CD1c-positive myeloid dendritic cell (primary cell): ENCODE measurements at regions not wholly inside any gene's neighbourhood (a gene's known extent, or its start where the extent isn't known, plus 50 kb on each side); places are given as distances from the start of the nearest gene placed in this dataset.
"Not testable (repeated sequence)": the region's sequence is repeated elsewhere in the genome, so short reads cannot be mapped to it uniquely, and the experiment has no call there.

Source experiments
- DNase-seq: peaks from one replicate; pipeline ENCODE4 v3.0.0-alpha.2; 2016; ENCODE audit errors: extremely low spot score

GRCh38 chr11:10955616-10956015 is 97.8 kb upstream of the ZBED5 start:
- DNase-seq = no peak

GRCh38 chr11:10954184-10954583 is 96.3 kb upstream of the ZBED5 start:
- DNase-seq = no peak

- DNase-seq = no peak
Measured at GRCh38 chr11:10952872-10953271, 95.0 kb upstream of the ZBED5 start.

- not testable (repeated sequence) for DNase-seq
Measured at GRCh38 chr11:10947935-10948334, 90.1 kb upstream of the ZBED5 start.

GRCh38 chr11:10946072-10946471 is 88.2 kb upstream of the ZBED5 start:
- DNase-seq = no peak

GRCh38 chr11:10945196-10945595 is 87.3 kb upstream of the ZBED5 start:
- DNase-seq = no peak

GRCh38 chr11:10943968-10944367 is 86.1 kb upstream of the ZBED5 start:
- DNase-seq = no peak

- DNase-seq = no peak
Measured at GRCh38 chr11:10942620-10943019, 84.8 kb upstream of the ZBED5 start.

GRCh38 chr11:10941871-10942270 is 84.0 kb upstream of the ZBED5 start:
- DNase-seq = no peak

- peak; percentile 35 for DNase-seq
Measured at GRCh38 chr11:10941414-10941813, 83.6 kb upstream of the ZBED5 start.

GRCh38 chr11:10938650-10939387 is 81.0 kb upstream of the ZBED5 start:
- DNase-seq = no peak

GRCh38 chr11:10938231-10938630 is 80.4 kb upstream of the ZBED5 start:
- no peak for DNase-seq

GRCh38 chr11:10937385-10937771 is 79.5 kb upstream of the ZBED5 start:
- DNase-seq = peak; percentile 37

- DNase-seq = no peak
Measured at GRCh38 chr11:10936626-10937384, 79.0 kb upstream of the ZBED5 start.

- no peak for DNase-seq
Measured at GRCh38 chr11:10935015-10935559, 77.2 kb upstream of the ZBED5 start.

- DNase-seq = no peak
Measured at GRCh38 chr11:10934293-10934860, 76.5 kb upstream of the ZBED5 start.

- peak; percentile 93 for DNase-seq
Measured at GRCh38 chr11:10933455-10934292, 75.8 kb upstream of the ZBED5 start.

GRCh38 chr11:10932976-10933375 is 75.1 kb upstream of the ZBED5 start:
- no peak for DNase-seq

GRCh38 chr11:10931761-10932670 is 74.2 kb upstream of the ZBED5 start:
- DNase-seq = peak; percentile 46

- peak; percentile 58 for DNase-seq
Measured at GRCh38 chr11:10930972-10931760, 73.3 kb upstream of the ZBED5 start.
